CMK (cell line): ENCODE measurements at regions not wholly inside any gene's neighbourhood (a gene's known extent, or its start where the extent isn't known, plus 50 kb on each side); places are given as distances from the start of the nearest gene placed in this dataset.
"Not testable (repeated sequence)": the region's sequence is repeated elsewhere in the genome, so short reads cannot be mapped to it uniquely, and the experiment has no call there.

Experiments used
- DNase-seq: peaks from one replicate; pipeline ENCODE4 v3.0.0-alpha.2; 2010; ENCODE audit warnings: low read depth

DNA sequence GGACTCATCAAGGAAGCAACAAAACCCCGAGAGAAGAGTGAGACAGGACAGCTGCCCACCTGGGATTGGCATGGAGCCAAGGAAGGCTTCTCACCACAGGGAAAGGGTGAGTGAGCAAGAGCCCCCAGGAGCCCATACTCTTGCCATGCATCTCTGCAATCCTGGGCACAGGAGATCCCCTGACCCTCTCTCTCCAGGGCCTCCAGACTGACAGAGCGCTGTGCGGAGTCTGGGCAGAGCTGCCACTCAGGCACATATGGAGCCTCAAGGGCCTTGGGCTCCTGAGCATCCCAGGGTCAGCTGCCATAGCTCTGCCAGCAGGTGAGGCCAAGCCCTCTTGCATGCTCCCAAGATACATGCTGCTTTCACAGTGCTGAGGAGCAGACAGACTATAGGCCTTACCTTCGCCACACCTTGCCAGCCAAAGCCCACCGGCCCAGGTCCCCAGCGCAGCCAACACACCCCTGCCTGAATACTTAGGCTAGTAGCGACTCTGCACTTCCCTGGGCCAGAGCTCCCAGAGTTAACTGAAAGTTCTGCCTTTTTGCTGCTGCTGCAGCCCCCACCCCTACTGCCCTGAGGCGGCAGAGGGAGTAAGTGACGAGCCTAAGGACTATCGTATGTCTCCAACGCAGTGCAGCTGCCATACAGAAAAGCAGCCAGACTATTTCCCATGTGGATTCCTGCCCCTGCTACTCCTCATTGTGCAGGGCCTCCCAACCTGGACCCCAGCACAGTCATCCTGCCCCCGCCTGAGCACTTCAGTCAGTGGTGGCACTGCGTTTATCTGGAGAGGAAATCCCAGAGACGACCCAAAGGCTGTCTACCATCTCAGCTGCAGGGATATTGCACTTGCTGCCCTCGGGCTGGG, 251.6 kb downstream of the SPATA31A6 start:
- not testable (repeated sequence) for DNase-seq

DNA sequence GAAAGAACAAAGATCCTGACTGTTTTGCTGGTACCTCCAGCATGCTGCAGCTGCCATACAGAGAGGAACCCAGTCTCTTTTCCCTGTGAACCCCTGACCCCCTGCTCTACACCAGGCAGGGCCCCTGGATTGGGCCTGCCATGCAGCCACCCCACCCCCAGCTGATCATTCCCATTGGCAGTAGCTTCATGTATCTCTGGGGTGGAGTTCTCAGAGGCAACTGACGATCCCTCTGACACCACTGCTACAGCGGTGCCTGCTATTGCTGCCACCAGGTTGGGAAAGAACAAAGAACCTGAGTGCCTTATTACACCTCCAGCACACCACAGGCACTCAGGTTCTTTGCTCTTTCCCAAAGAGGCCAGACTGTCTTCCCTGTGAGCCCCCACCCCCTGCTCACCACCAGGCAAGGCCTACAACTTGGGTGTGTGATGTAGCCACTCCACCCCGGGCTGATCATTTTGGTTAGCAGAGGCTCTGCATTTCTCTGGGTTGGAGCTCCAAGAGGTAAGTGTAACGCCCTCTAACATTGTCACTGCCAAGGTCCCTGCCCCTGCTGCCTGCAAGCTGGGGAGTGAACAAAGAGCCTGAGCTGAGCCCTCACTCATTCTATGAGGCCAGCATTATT, 252.4 kb downstream of the SPATA31A6 start:
- DNase-seq = not testable (repeated sequence)

DNA sequence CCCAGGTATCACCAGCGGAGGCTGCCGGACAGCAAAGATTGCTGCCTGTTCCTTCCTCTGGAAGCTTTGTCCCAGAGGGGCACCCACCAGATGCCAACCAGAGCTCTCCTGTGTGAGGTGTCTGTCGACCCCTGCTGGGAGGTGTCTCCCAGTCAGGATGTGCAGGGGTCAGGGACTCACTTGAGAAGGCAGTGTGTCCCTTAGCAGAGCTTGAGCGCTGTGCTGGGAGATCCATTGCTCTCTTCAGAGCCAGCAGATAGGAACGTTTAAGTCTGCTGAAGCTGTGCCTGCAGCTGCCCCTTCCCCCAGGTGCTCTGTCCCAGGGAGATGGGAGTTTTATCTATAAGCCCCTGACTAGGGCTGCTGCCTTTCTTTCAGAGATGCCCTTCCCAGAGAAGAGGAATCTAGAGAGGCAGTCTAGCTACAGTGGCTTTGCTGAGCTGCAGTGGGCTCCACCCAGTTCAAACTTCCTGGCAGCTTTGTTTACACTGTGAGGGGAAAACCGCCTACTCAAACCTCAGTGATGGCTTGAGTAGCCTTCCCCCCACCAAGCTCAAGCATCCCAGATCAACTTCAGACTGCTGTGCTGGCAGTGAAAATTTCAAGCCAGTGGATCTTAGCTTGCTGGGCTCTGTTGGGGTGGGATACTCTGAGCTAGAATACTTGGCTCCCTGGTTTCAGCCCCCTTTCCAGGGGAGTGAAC, 253.7 kb downstream of the SPATA31A6 start:
- not testable (repeated sequence) for DNase-seq

DNA sequence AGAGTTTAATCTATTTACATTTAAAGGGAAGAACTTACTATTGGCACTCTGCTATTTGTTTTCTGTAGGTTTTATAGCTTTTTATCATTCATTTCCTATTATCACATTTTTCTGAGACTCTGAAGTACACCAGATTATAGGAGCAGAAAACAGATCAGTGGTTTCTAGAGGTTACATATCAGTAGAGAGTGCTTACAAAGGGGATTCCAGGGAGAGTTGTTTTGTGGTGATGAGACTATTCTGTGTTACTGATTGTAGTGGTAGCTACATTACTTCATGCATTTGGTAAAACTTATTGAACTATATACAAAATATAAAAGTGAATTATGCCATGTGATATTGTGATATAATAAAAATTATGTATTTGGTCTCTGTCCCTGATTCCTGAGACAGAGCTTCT, 259.2 kb downstream of the SPATA31A6 start:
- DNase-seq = not testable (repeated sequence)

DNA sequence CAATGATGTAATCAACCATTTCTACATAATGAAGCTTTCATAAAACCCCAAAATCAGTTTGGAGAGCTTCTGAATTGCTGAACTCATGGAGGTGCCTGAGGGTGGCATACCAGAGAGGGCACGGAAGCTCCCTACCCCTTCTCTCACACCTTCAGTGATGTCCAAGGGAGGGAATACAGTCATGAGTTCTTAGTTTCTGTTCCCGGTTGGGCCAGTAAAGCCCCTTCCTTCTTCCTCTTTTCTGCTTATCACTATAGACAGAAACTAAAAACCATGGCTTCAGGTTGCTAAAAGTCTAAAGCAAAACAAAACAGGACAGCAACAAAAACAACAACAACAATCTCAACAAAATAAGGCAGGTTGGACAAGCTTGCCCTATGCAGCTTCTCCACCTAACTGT, 260.0 kb downstream of the SPATA31A6 start:
- DNase-seq = not testable (repeated sequence)

DNA sequence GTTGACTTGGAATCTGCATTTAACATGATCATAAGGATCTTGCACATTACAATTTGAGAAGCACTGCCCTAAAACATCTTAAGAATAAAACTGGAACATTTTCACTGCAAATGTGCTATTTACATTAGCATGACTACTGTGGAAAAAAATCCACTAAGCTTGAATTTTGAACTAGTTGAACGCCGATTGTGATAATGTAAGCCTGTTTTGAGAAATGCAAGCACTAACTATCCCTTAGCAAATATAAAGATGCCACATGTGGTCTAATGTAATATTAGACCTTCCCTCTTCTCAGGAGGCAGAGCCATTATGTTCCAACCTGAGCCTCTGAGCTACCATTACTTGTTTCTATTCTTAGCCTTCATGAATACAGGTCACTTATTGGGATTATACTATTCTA, 278.0 kb downstream of the SPATA31A6 start:
- DNase-seq = not testable (repeated sequence)

DNA sequence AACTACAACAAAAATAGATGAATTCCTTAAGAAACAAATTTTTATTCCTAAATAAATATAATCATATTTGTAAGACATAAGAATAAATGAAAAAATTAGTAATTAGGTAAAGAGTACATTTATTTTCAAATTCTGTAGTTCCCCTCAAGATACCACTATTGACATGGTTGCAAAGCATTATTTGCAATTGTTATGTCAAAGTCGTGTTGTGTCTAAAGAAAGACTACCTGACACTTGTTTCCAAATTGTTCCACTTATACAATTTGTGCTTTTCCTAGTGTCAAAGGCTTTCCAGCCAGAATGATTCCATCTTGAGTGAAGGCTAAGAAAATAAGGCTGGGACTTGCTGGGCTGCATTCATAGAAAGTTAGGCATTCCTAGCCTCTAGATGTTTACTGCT, 278.4 kb downstream of the SPATA31A6 start:
- not testable (repeated sequence) for DNase-seq

DNA sequence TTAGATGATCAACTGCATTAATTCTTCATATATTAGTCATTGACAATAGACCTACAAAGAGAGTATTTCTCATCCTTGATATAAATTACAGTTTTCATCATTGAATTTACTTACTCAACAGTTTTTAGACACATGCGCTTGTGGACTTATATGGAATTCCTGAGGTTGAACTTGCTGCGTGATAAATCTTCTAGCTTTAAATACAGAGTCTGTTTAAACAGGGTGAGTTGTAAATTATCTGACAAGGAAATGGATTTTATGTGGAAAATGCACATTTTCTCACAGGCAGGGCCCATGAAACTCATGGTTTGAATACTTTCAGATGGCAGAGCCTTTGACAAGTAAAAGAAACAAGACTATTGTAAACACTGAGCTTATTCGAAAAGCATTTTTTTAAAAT, 280.5 kb downstream of the SPATA31A6 start:
- not testable (repeated sequence) for DNase-seq

DNA sequence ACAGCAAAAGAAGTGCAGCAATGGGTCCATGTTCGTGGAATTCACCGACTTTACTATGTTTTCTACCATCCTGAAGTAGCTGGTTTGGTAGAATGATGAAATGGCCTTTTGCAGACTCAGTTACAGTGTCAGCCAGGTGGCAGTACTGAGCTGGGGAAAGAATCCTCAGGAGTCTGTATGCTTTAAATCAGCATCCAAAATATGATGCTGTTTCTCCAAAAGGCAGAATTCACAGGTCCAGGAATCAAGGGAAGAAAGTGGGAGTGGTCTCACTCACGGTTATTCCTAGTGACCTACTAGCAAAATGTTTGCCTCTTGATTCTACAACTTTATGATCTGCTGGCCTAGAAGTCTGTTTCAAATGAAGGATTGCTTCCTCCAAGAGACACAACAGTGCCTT, 287.1 kb downstream of the SPATA31A6 start:
- not testable (repeated sequence) for DNase-seq

DNA sequence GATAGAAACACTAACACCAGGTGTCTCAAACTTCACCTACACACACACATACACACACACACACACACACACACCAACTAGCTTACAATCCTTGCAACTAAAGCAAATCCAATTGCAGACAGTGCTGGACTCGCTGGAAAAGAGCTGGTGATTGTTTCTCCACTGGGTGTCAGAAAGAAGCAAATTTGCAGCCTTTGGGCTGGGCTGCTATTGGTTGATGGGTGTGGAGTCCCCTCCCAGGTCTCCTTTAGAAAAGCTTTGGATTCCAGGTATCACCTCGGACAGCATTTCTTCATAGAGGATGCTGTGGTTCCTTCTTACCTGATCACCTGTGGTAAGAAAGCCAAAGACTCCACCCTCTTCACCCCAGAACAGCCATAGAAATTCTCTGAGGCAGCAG, 307.5 kb downstream of the SPATA31A6 start:
- DNase-seq = not testable (repeated sequence)

DNA sequence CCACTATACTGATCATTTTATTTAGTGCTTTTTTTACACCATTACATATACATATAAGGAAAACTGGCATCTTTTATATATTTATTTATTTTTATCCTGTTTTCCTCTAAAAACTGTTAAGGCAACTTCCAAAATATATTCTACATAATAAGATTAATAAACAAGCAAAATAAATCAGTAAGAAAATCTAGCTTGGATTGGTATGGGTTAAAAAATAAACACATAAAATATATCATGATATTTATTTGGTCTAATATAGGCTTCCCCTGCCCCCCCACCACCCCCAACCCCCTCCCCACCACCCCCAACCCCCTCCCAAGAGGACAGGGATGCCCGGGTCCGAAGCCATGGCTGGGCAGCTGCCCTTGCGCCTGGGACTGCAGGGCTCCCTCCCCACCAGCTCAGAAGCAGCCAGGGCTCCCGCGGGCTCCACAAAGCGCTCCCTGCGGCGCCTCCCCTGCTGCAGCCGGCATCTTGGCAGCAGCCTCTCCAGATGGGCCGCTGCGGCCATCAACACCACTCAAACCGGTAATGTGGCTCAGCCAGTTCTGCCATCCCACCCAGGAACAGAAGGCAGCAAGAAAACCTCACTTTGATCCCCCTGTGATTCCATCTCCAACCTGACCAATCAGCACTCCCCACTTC, 319.3 kb downstream of the SPATA31A6 start:
- not testable (repeated sequence) for DNase-seq

DNA sequence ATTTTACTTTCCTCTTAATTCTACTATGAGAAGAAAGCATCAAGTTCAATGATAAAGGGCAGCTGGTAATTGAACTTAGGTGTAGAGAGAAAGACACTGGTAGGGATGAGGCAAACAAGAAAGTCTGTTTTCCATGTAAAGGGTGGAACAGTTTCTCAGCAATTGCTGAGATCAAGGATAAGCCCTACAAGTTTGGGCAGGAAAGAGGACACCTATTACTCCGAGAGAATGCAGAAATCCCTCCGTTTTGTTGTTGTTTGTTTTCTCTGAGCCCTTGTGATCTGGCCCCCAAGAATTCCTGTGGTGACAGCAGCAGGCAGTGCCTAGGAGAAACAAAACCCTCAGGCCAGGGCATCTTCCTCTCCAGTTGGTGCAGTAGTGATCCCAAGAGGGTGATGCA, 324.7 kb downstream of the SPATA31A6 start:
- not testable (repeated sequence) for DNase-seq

DNA sequence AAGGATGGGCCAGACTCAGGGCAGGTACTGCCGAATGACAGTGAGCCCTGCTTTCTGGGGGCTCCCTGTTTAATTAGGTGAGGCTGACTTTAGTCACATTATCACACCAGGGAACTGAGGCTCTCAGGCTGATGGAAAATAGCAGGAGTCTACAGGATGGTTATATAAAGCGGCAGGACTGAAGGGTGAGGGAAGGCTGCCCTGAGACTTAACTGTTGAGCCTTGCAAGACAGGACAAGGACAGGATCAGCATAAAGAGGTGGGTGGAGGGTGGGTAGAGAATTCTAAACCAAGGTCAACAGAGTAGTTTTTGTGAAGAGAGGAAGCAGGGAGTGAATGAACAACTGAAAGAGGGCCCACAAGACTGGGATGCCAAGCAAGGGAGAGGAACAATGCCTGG, 330.1 kb downstream of the SPATA31A6 start:
- not testable (repeated sequence) for DNase-seq

DNA sequence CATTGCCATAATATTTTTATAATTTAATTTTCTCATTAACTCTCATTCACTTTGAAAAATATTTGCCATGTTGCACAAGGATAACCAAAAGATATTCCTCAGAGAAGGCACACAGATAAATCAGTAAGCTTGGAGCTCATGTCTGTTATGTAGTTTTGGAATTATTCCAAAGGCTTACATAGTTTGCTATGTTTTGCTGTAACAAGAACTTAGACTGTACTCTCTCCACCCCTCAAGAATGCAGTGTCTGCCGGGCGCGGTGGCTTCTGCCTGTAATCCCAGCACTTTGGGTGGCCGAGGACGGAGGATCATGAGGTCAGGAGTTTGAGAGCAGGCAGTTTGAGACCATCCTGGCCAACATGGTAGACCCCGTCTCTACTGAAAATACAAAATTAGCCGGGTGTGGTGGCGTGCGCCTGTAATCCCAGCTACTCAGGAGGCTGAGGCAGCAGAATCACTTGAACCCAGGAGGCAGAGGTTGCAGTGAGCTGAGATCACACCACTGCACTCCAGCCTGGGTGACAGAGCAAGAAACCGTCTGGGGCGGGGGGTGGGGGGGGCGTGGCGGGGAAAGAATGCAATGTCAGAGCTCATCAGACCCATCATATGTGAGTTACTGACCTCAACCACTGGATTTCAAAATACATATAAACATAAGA, 351.0 kb downstream of the SPATA31A6 start:
- DNase-seq = not testable (repeated sequence)

DNA sequence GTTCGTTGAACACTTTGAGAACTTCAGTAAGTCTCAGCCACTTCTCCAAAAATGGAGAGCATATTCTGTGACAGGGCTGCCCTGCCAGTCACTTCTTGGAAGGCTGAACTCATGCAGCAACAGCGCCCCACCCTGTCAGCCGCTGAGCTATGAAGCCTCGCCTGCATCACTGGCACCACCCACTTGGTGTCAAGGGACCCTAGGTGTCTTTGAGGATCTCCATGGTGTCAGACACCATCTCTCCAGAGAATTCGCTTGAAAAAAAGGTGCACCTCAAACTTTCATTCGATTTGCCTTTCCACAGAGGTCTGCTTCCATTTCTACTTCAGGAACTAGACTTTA, 351.5 kb downstream of the SPATA31A6 start:
- not testable (repeated sequence) for DNase-seq

DNA sequence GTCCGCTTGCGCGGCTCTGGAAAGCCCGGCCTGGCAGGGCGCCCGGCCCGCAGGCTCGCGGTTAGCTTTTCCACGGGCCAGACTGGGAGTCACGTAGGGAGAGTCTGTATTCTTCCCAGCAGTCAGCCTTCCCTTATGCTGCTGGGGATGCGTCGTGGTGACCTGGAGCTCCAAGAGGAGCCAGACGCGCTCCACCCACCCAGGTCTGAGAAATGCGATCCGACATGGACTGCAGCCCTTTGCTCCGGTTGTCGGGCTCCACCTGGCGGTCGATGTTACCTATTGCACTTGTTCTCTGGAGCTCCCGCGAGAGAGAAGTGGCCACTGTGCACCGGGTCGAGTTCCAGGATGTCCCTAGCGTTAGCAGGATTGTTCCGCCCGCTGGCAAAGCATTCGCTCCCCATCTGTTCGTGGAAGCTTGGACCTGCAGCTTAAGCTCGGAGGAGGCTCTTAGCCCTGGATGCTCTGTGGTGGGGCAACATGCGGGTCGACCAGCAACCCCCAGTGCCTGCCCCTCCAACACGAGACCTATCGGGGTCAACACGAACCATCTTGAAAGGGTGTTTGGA, 367.4 kb downstream of the SPATA31A6 start:
- DNase-seq = not testable (repeated sequence)

DNA sequence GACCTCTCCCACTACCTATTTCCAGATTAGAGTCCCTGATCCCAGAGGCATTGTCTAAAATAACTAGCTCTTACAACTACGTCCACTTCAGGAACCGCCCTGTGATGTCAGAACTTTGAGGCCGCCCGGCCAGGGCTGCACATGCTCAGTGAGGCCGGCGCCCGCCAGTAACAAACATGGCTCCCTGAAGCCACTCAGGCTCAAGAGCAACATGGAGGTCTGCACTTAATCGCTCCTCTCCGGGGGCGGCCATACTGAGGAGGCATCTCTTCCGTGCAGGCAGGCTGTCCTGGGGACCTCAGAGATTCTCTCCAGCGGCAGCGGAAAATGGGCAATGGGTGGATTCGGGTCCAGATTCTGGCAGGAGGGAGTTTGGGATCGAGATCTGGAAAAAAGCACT, 385.1 kb downstream of the SPATA31A6 start:
- DNase-seq = not testable (repeated sequence)

DNA sequence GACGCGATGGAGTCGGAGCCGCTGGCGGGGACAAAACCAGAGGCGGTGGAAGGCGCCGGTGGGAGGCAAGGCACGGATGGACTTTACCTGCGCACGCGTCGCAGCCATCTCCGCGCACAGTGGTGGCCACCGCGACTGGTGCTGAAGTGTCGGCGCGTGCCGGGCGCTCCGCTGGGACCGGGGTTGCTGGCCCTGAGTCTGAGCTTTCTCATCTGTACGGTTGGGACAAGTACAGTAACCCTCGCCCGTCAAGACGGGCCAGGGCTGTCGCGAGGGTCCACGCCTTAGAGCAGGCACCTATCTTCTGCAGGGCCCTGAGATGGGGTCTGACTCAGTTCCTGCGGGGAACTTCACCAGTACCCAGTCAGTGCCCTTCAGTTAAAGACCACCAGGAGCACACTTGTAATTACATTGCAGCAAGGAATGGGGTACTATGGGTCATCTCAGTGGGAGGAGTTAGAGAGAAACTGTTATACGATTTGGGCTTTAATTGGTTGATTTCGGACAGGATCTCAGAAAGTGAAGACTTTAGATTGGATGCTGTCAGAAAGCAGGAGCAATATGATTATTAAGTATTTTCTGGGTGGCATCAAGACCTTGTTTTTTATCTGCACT, 385.6 kb downstream of the SPATA31A6 start:
- not testable (repeated sequence) for DNase-seq

DNA sequence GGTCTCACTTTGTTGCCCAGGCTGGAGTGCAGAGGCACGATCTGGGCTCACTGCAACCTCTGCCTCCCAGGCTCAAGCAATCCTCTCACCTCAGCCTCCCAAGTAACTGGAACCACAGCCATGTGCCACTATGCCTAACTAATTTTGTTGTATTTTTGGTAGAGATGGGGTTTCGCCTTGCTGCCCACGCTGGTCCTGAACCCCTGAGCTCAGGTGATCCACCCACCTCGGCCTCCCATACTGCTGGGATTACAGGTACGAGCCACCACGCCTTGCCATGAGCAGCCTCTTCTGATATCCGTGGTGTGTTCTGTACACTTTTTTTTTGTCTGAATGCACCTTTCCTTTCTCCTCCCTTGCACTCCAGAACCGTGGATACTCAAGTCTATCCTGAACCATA, 394.4 kb downstream of the SPATA31A6 start:
- not testable (repeated sequence) for DNase-seq
